ENCODE measurements at regions not wholly inside any gene's neighbourhood (a gene's known extent, or its start where the extent isn't known, plus 50 kb on each side); places are given as distances from the start of the nearest gene placed in this dataset.

DNA sequence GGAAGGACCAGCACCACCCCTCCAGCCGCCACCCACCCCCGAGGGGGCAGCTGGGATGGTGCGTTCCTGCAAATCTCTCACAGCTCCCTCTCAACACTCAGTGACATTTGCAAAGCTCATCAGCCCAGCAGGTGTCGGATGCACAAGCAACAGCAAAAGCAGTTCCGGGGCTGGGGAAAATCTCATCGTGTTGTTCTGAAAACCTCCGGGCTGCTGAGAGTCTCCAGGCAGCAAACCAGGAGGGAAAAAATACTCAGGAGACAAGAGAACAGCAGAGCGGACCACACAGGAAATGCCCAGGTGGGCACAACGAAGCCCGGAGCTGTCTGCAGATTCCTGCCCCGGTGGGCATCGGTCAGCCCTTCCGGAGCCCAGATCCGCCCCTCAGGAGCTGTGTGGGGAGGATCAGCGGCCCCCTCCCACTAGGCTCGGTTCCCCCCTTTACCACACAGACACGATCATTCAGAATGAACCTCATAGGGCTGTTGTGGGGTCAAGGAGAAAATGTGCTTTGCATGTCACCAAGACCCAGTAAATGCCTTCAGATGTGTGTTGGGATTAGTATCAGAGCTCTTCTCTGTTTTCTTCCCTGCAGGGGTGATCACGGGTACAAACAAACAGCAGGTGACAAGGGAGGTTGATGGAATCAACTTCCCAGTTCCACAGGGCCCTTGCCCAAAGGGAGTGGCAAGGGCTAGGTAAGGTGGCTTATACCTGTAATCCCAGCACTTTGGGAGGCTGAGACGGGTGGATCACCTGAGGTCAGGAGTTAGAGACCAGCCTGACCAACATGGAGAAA, 127.0 kb upstream of the TIAM1 start:
- in situ Hi-C loops (cut with HindIII; ENCODE audit: low sequenced_read_pairs) = no loop called here

- in situ Hi-C loops (cut with HindIII; ENCODE audit: low sequenced_read_pairs) = no loop called here
Observed at GRCh38 chr21:31460980-31461379, 116.9 kb upstream of the TIAM1 start.

- in situ Hi-C loops (cut with HindIII; ENCODE audit: low sequenced_read_pairs) = no loop called here
Observed at GRCh38 chr21:31459457-31459856, 115.4 kb upstream of the TIAM1 start.

DNA sequence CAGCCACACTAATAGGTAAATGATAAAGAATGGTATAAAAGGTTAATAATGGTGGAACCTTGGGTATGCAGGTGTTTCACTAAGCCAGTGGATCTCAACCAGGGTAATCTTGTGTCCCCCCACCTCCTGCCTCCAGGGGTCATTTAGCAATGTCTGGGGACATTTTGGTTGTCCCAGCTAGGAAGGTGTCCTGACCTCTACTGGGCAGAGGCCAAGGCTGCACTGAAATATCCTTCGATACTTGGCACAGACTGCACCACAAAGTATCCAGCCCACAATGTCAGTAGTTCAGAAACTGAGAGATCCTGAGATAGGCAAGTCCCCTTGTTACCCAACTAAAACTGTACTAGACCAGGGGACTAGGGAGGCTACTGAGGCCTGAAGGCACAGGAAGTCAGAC, 113.6 kb upstream of the TIAM1 start:
- in situ Hi-C loops (cut with HindIII; ENCODE audit: low sequenced_read_pairs) = no loop called here

- in situ Hi-C loops (cut with HindIII; ENCODE audit: low sequenced_read_pairs) = no loop called here
Observed at GRCh38 chr21:31456201-31456600, 112.1 kb upstream of the TIAM1 start.

- in situ Hi-C loops (cut with HindIII; ENCODE audit: low sequenced_read_pairs) = no loop called here
Observed at GRCh38 chr21:31455506-31455905, 111.4 kb upstream of the TIAM1 start.

GRCh38 chr21:31450980-31451379, 106.9 kb upstream of the TIAM1 start:
- in situ Hi-C loops (cut with HindIII; ENCODE audit: low sequenced_read_pairs) = no loop called here

DNA sequence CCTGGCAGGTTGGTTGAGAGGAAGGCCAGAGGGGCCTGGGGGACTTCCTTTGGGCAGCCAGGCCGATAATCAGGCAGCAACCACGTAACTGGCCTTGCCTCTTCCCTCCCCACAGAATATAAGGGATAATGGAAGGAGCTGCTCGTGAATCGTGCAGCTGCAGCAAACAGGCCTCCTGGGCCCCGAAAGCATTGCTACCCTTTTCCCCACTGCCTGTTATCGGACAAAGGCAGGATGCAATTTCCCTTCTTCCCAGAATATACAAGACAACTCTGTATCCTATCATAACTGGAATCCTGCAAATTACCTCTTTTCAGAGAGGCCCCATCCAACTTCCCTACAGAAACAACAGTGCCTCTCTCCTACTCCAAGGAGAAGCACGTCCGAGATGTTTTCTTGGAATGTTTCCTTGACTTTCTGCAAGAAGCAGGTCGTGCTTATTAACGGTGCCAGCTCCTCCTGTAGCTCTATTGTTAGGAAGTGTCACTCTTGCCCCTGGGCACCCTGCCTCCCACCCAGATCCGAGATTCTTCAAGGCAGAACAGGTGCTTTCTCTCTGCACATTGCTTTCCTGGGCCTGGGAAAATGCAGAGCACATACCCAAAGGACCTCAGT, 106.0 kb upstream of the TIAM1 start:
- in situ Hi-C loops (cut with HindIII; ENCODE audit: low sequenced_read_pairs) = no loop called here

GRCh38 chr21:31448496-31448895, 104.4 kb upstream of the TIAM1 start:
- in situ Hi-C loops (cut with HindIII; ENCODE audit: low sequenced_read_pairs) = no loop called here

GRCh38 chr21:31447505-31447904, 103.4 kb upstream of the TIAM1 start:
- in situ Hi-C loops (cut with HindIII; ENCODE audit: low sequenced_read_pairs) = no loop called here

DNA sequence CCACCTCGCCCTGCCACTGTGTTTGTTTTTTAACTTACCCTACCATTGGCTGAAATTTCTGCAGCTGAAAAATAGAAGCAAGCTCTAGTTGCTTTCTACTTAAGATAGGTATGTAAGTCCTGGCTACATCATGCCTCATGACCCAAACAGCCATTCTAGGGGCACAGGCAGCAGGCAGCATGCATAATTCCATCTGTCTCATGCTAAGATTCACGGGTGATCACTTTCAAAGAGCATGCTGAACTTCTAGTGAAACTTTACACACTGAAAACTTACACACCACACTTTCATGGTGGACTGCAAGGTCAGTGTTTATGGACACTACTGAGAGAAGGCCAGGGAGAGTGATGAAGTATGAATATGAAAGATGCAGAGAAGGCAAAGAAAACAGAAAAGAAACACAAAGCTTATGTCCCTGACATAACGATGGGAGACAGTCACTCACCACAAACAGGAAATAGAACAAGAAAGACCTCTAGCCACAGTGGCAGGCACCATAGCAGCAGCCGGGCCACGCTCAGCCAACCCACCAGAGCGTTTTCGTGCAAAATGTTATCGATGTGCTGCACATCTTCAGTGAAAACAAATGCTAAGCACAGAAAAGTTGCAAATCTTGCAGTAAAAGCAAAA, 102.3 kb upstream of the TIAM1 start:
- in situ Hi-C loops (cut with HindIII; ENCODE audit: low sequenced_read_pairs) = no loop called here

DNA sequence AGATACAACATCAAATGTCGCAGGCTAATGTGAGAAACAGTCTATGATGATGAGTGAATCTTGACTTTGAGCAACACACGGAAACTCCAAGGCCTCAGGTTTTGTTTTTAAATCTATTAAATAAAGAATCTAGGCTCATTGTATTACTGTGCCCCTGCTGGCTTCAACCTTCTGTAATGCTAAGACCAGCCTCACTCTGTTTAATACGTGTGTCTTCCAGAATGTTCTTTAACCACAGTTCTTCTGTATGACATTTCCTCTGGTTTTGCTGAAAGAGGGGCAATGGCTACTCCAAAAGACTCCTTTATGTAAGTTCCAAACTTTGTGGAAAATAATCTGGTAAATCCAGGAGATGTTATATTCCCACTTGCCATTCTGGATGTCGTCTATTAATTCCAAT, 101.1 kb upstream of the TIAM1 start:
- in situ Hi-C loops (cut with HindIII; ENCODE audit: low sequenced_read_pairs) = no loop called here

- in situ Hi-C loops (cut with HindIII; ENCODE audit: low sequenced_read_pairs) = no loop called here
Observed at GRCh38 chr21:31443736-31444521, 99.9 kb upstream of the TIAM1 start.

GRCh38 chr21:31442339-31442738, 98.3 kb upstream of the TIAM1 start:
- in situ Hi-C loops (cut with HindIII; ENCODE audit: low sequenced_read_pairs) = no loop called here

DNA sequence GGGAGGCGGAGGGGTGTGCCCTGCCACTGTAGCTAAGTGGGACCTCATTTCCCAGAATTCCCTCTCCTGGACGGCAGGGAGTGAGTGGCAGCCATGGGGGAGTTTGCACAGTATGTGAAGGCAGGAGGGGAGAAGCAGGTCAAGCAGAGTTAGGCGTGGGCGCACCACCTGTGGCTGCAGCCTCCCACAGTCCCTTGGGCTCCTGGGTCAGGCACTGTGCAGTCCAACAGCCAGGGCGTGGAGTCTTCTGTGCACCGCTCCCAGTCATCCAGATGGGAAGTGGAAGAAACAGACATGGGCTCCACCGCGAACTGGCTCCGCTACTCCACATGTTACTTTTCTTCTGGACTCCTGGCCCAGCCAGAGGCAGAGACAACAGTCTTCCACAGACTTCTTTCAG, 85.4 kb upstream of the TIAM1 start:
- in situ Hi-C loops (cut with HindIII; ENCODE audit: low sequenced_read_pairs) = loop anchor here (10.0 kb wide), 1 partner anchor 55 kb away; no protein-coding TSS in a partner anchor

DNA sequence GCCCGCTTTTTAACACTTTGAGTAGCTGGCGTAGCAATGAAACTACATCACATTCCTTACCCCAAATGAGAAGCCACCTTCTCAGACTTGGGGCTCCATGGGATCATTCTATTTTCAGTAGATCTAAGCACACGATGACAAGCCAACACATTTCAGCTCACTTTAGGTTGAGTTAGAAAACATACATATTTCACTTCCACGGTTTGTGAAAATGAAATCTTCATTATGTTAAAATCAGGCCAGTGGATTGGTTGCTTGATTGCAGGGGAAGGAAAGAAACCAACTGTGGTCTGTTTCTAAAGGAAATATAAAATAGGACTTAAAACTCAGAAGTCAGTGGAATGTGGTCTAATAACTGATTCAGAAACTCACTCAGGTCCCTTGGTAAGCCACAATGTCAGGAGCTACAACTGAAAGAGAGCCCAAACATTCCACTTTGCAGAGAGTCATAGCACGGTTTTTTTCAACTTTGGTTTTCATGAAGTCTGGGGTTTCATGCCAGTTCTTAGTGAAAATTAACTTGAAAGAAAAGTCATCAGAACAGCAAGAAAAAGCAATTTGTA, 82.3 kb upstream of the TIAM1 start:
- in situ Hi-C loops (cut with HindIII; ENCODE audit: low sequenced_read_pairs) = loop anchor here (10.0 kb wide), 1 partner anchor 58 kb away; no protein-coding TSS in a partner anchor

DNA sequence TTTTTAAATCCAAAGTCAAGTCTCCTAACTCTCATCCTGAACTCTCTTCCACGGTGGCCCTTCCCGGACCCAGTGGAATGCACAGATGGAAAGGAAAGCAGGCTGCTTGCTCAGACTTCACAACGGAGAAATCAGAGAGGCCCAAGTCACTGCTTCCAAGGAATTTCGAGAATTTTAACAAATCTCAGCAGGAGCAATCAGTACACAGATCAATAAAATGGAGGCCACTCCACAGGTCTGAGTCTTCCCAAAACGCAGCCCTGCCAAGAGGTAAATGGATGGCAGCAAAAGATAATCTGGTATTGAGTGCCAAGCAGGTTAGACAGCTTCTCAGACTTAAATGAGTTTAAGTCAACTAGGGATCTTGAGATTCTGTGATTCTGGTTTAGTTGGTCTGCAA, 81.1 kb upstream of the TIAM1 start:
- in situ Hi-C loops (cut with HindIII; ENCODE audit: low sequenced_read_pairs) = loop anchor here (10.0 kb wide), 1 partner anchor 60 kb away; no protein-coding TSS in a partner anchor

- in situ Hi-C loops (cut with HindIII; ENCODE audit: low sequenced_read_pairs) = loop anchor here (10.0 kb wide), 1 partner anchor 61 kb away; no protein-coding TSS in a partner anchor
Observed at GRCh38 chr21:31424058-31424457, 80.0 kb upstream of the TIAM1 start.

GRCh38 chr21:31420988-31421387, 76.9 kb upstream of the TIAM1 start:
- in situ Hi-C loops (cut with HindIII; ENCODE audit: low sequenced_read_pairs) = loop anchor here (10.0 kb wide), 1 partner anchor 64 kb away; no protein-coding TSS in a partner anchor

GRCh38 chr21:31420354-31420753, 76.3 kb upstream of the TIAM1 start:
- in situ Hi-C loops (cut with HindIII; ENCODE audit: low sequenced_read_pairs) = loop anchor here (10.0 kb wide), 1 partner anchor 64 kb away; no protein-coding TSS in a partner anchor
